ENCODE measurements at regions not wholly inside any gene's neighbourhood (a gene's known extent, or its start where the extent isn't known, plus 50 kb on each side); places are given as distances from the start of the nearest gene placed in this dataset.

- no peak for TF ChIP-seq CTCF (IDR thresholded peaks at IDR 0.05)
- H3K27me3 Mint-ChIP-seq (ENCODE audit: insufficient read depth) = peaks cover 1% of the 10 kb centered on the region
- H3K27ac Mint-ChIP-seq = no peak overlapping the region
- H3K9me3 Mint-ChIP-seq = peaks cover 64% of the 10 kb centered on the region
- DNase-seq = no peak
- H3K36me3 Mint-ChIP-seq (ENCODE audit: low read depth) = no peaks in the 10 kb centered on the region; the same call in 1 of the 2 replicates
- no peak overlapping the region for H3K4me3 Mint-ChIP-seq
- no peaks in the 10 kb centered on the region for H3K4me1 Mint-ChIP-seq (ENCODE audit: low read depth)
Measured at GRCh38 chr18:64276311-64277090, 127.6 kb upstream of the LINC00305 start.

GRCh38 chr18:64275593-64276300, 126.9 kb upstream of the LINC00305 start:
- peaks cover 66% of the 10 kb centered on the region for H3K9me3 Mint-ChIP-seq
- no peaks in the 10 kb centered on the region for H3K4me1 Mint-ChIP-seq (ENCODE audit: low read depth)
- no peak overlapping the region for H3K4me3 Mint-ChIP-seq
- H3K27ac Mint-ChIP-seq = no peak overlapping the region
- no peak for DNase-seq
- H3K36me3 Mint-ChIP-seq (ENCODE audit: low read depth) = no peaks in the 10 kb centered on the region; the same call in 1 of the 2 replicates
- TF ChIP-seq CTCF (IDR thresholded peaks at IDR 0.05) = no peak
- H3K27me3 Mint-ChIP-seq (ENCODE audit: insufficient read depth) = peaks cover 1% of the 10 kb centered on the region

- Mint-ChIP-seq H3K4me1 (ENCODE audit: low read depth) (no peaks in the 10 kb centered on the region), H3K9me3 (peaks cover 72% of the 10 kb centered on the region), H3K27ac (no peak overlapping the region), H3K4me3 (no peak overlapping the region), H3K27me3 (ENCODE audit: insufficient read depth) (peaks cover 1% of the 10 kb centered on the region), H3K36me3 (ENCODE audit: low read depth) (no peaks in the 10 kb centered on the region; the same call in 1 of the 2 replicates)
- DNase-seq = no peak
- no peak for TF ChIP-seq CTCF (IDR thresholded peaks at IDR 0.05)
Measured at GRCh38 chr18:64273724-64274123, 124.8 kb upstream of the LINC00305 start.

GRCh38 chr18:64271975-64272659, 123.2 kb upstream of the LINC00305 start:
- TF ChIP-seq CTCF (IDR thresholded peaks at IDR 0.05) = no peak
- Mint-ChIP-seq H3K4me3 (no peak overlapping the region), H3K36me3 (ENCODE audit: low read depth) (no peaks in the 10 kb centered on the region), H3K9me3 (peaks cover 73% of the 10 kb centered on the region), H3K27ac (no peak overlapping the region), H3K27me3 (ENCODE audit: insufficient read depth) (peaks cover 1% of the 10 kb centered on the region), H3K4me1 (ENCODE audit: low read depth) (no peaks in the 10 kb centered on the region)
- DNase-seq = no peak

GRCh38 chr18:64271246-64271645, 122.4 kb upstream of the LINC00305 start:
- no peak for TF ChIP-seq CTCF (IDR thresholded peaks at IDR 0.05)
- no peak overlapping the region for H3K4me3 Mint-ChIP-seq
- peaks cover 68% of the 10 kb centered on the region for H3K9me3 Mint-ChIP-seq
- no peaks in the 10 kb centered on the region for H3K4me1 Mint-ChIP-seq (ENCODE audit: low read depth)
- H3K27me3 Mint-ChIP-seq (ENCODE audit: insufficient read depth) = peaks cover 1% of the 10 kb centered on the region
- DNase-seq = no peak
- H3K36me3 Mint-ChIP-seq (ENCODE audit: low read depth) = no peaks in the 10 kb centered on the region
- no peak overlapping the region for H3K27ac Mint-ChIP-seq
